HG03039 (cell line): ENCODE measurements at regions not wholly inside any gene's neighbourhood (a gene's known extent, or its start where the extent isn't known, plus 50 kb on each side); places are given as distances from the start of the nearest gene placed in this dataset.
"Not testable (repeated sequence)": the region's sequence is repeated elsewhere in the genome, so short reads cannot be mapped to it uniquely, and the experiment has no call there.

ENCODE experiments used
- ATAC-seq: cut with Tn5 transposase; IDR thresholded peaks from one replicate; pipeline ENCODE4 v1.9.1; 2021; ENCODE audit warnings: mild to moderate bottlenecking, moderate library complexity; ENCODE audit not compliant: unreplicated experiment

DNA sequence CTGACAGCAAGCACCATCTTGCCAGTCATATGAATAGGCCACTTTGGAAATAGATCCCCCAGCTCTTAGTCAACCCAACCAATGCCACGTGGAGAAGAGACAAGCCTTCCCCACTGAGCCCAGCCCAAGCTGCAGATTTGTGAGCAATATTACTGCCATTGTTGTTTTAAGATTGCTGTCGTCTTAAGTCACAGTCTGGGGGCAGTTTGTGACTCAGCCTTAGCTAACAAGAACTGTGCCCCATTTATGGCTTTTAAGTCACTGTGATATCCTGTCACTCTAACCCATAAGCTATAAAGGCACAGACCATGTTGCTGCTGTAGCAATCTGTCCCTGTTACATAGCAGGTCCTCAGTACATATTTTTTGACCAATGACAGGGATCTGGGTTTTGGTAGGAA lies 464.2 kb downstream of the MED13L start:
- ATAC-seq = no peak

DNA sequence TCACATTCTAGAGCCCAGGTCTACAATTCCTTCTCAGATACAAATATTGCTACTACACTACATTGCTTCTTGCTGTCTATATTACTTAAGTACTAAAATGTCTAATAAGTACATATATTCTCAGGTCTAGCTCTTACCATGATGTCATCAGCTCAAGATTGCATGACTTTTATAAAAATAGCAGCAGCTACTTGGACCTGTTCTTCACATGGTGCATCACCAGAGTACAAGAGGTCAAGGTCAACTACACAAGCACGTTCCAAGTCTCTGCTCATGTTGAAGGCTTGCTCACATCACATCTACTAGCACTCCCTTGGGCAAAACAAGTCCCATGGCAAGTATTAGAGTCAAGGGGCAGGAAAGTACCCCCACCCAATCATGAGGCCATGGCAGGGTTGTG lies 465.6 kb downstream of the MED13L start:
- ATAC-seq = no peak

DNA sequence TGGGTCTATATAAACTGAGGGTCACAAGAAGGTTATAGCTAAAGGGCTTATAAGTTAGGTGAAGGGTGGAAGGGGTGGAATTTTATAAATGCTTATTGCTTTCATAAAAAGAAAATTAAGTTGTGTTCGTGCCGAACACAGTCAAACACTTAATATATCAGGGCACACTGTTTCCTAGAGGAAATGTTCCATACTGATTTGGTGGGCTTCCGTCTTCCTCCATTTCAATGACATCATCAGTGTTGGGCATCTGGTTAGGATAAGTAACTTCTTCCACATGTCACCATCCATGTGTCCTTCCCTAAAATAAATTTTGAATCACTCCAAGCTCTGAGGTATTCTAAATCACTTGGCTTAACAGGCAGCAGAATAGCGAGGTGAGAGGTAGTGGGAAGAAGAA lies 466.4 kb downstream of the MED13L start:
- no peak for ATAC-seq

DNA sequence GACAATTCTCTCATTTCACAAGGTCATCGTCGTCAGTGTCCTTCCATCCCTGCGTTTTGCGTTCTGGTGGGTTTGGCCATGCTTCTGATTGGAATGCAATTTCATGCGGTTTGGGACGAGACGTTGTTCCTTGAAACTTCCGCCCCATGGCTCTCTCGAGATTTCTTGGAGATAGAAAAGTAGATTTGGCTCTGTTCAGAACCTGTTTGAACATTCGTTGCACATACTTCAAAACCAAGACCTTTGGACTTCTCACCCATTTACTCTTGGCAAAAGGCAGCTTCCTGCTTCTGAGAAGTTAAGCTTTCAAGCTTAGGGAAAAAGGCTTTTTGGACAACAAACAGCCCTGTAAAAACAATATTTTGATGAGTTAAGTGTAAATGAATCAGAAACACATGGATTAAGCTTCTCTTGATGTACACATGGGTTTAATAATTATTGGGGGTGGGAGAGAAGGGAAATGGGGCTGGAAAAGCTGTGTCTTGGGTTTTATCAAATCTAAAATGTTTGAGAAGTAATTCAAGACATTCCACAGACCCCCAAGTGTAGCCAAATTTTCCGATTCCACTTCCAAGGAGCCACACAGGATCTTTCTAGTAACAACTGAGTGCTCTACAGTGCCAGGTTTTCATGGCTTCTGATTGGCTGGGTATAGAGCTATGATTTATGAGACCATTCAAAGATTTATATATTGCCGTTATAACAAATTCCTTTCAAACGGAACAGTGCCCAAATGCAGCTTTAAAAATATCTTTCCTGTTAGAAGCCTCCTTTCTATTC lies 467.2 kb downstream of the MED13L start:
- no peak for ATAC-seq

DNA sequence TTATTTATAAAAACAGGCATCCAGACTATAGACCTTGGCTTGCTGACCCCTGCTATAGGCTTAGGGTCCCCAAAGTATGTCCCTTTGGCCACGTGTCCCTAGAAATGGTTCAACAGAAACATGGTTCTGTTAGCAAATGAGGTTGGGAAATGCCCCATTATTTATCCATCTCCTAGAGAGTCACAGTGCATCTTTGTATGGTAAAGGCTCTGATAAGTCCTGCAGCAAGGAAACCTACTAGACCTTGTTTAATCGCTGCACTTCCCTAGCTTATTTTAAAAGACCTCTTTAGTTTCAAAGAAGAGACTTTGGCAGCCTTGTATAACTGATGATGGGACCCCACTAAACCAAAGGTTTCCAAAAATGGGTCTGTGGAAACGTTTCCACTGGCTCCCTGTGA lies 471.5 kb downstream of the MED13L start:
- ATAC-seq = no peak

DNA sequence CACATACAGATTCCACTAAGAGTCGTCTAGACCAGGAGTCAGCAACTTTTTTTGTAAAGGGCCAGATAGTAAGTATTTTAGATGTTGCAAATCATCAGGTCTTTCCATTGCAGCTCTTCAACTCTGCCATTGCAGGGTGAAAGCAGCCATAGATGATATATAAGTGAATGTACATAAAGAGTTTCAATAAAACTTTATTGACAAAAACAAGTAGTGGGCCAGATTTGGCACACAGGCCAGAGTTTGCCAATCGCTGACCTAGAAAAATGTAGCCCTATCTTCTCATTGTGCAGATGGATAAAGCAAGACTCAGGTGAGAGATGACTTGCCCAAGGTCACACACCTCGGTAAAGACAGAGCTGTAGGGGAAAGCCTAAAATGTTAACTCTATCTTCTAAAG lies 474.7 kb downstream of the MED13L start:
- no peak for ATAC-seq

DNA sequence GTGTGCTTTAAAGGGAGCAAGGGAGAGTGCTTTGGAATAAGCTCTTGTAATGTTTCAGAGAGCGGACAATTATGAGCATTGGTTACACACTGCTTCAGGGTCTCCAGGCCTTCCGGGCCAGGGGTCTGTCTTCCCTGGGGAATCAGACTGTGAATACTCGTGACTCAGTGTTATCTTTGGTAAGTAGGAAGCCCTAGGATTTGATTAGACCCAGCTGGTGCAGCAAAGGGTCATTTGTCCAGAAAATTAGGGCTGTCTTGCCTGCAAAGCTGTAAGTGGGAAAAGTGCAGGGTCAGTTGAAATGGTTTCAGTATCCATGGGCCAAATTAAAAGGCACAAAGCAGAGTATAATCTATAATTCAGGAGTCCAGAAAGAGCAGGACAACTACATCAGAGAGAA lies 475.6 kb downstream of the MED13L start:
- no peak for ATAC-seq

DNA sequence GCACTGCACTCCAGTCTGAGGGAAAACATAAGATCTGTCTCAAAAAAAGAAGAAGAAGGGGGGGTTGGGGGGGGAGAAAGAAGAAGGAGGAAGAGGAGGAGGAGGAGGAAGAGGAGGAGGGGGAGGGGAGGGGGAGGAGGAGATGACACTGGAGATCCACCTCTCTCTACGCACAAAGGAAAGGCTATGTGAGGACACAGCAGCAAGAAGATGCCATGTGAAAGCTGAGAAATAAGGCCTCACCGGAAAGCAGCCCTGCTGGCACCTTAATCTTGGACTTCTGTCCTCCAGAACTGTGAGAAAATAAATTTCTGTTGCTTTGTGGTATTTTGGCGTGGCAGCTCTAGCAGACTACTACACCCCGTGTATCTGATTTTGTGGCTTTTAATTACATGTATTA lies 477.9 kb downstream of the MED13L start:
- no peak for ATAC-seq

DNA sequence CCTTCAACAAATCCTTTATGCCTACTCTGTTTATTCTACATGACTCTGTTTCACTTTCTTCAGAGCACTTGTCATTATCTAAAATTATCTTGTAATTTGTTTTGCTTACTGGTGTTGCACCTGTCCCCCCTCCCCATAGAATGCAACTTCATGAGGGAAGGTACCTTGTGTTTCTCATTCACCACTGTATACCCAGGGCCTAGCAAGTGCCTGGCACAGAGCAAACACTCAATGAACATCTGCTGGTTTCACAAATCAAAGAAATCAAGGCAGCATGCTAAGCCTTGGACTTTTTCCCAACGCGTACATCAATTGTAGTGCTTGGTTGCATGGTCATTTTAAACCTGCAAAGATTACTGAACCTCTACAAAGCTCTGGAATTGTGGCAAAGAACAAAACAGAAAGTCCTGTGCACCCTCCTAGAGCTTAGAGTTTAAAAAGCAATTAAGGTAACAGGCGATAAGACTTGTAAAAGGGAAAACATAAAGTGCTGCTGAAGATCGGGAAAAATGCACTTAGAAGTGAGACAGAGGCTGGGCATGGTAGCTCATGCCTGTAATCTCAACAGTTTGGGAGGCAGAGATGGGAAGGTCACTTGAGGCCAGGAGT lies 479.1 kb downstream of the MED13L start:
- ATAC-seq = no peak

DNA sequence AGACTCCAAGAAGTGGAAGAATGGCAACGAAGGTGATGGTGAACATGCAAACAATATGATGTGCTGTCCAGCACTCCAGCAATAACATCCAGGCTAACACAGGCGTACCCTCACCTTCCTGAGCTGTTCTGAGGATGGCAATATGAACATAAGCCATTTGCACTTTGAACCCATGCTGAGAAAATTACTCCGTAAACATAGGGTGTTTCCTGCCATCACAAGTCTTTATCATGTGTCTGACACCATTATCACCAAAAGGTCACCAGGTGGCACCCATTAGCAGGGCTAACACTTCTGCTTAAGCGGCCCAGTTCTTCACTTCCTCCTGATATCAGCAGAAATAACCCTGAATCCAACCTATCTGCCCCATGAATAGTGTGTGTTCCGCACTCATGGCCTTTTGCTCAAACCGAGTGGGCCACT lies 482.8 kb downstream of the MED13L start:
- no peak for ATAC-seq

DNA sequence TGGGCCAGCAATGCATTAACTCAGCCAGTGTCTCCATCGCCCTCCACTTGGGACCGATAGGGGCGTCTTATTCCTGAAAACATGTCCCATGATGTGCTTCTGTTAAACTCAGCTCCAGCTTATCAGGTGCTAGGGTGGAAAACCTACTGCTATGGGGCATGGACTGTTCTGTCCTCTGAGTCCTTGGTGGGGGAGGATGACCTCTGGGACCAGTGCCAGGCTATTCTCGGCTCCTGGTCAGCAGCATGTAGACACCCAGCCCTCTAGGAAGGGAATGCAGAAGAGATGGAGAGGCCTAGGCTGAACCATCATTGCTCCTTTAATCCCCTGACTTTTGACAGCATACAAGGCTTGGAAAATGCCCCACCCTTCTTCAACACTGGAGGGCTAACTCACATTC lies 486.2 kb downstream of the MED13L start:
- no peak for ATAC-seq

DNA sequence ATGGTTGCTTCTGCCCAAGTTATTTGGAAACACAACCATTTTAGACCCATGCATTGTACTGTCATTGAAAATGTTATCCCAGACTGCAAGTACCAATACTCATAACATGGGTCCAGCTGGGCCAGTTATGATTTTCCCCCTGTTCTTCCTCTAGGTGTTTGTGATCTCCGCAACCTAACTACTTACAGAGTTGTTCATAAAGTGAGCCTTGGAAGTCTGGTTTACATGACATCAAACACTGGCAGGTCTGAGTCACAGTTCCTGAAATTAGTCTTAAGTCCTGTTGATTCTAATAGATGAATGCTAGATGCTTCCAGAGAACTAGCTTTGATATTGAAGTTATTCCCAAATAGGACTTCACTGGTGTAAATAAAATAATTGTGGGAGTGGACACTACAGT lies 487.0 kb downstream of the MED13L start:
- ATAC-seq = no peak

DNA sequence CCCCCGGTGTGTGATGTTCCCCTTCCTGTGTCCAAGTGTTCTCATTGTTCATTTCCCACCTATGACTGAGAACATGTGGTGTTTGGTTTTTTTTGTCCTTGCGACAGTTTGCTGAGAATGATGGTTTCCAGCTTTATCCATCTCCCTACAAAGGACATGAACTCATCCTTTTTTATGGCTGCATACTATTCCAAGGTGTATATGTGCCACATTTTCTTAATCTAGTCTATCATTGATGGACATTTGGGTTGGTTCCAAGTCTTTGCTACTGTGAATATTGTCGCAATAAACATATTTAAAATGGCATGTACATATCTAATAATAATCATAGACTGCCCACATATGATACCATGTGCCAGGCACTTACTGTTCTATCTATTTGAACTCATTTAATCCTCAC lies 491.0 kb downstream of the MED13L start:
- ATAC-seq = not testable (repeated sequence)

DNA sequence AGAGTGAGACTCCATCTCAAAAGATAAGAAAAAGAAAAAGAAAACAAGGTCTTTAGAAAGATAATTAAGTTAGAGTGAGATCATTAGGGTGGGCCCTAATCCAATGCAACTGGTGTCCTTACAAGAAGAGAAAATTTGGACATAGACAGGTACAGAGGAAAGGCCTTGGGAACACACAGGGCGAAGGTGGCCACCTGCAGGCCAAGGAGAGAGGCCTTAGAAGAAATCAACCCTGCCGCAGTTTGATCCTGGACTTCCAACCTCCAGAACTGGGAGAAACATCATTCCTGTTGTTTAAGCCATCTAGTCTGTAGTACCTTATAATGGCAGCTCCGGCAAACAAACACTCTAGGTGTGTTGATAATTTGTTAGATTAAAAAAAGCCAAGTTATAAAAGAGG lies 491.9 kb downstream of the MED13L start:
- ATAC-seq = no peak

DNA sequence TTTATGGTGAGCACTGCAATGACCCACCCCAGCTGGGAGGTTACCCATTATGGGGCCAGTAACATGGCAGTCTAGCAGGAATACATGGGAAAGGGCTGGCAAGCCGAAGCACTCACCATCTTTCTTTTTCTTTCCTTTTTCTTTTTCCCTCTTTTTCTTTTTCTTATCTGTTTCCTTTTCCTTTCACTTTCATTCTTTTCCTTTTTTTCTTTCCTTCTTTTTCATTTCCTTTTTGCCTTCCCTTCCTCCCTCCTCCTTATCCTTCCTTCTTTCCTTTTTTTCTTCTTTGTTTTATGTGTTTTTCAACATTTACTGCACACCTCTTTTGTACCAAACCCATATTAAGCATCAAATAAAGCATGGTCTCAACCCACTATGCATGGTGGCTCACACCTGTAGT lies 501.1 kb downstream of the MED13L start:
- ATAC-seq = no peak

DNA sequence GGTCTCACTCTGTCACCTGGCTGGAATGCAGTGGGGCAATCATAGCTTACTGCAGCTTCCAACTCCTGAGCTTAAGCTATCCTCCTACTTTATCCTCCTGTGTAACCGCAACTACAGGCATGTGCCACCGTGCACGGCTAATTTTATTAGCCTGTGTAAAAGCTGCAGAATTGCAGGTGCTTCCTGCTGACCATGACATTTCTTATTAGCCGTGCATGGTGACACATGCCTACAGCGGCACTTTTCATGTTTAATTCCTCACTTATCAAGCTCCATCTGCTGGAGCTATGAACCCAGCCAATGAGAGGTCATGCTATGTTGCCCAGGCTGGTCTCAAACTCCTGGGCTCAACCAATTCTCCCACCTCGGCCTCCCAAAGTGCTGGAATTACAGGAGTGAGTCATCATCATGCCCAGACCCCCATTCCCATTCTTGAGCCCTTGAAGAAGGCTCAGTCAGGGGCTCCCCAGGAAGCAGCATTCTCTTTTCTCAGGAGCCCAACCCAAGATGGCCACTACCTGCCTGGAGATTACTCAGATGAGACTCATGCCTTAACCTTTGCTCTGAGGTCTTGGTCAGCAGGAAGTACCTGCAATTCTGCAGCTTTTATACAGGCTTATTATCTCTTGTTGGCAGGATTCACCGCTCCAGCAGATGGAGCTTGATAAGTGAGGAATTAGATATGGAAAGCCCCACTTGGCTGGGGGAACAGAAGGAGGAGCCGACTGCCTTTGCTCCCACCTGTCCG lies 503.2 kb downstream of the MED13L start:
- no peak for ATAC-seq

DNA sequence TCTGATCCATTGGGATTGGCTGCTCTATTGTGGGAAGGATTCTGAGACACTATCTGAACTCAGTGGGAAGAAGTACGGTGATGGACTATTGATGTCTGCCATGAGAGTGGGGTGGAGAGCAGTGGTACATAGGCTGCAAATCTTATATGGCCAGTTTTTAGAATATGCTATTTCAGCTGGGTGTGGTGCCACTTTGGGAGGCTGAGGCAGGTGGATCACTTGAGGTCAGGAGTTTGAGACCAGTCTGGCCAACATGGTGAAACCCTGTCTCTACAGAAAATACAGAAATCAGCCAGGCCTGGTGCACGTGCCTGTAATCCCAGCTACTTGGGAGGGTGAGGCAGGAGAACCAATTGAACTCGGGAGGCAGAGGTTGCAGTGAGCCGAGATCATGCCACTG lies 505.9 kb downstream of the MED13L start:
- no peak for ATAC-seq

DNA sequence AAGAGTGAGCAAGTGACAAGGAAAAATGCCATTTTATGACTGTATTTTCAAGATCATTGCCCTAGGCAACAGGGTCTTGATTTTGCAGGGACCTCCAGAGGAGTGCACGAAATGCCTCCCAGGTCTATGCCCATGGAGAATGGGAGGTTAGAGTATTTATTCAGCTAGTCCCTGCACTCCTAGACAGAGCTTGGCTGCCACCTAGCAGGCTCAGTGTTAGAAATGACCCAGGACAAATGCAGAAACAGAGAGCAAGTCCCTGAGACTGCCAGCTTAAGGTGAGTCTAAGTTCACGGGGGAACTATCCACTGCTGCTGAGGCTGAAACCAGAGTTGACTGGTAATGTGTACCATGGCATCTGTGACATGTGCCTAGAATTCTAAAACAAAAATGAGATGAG lies 506.4 kb downstream of the MED13L start:
- ATAC-seq = no peak

DNA sequence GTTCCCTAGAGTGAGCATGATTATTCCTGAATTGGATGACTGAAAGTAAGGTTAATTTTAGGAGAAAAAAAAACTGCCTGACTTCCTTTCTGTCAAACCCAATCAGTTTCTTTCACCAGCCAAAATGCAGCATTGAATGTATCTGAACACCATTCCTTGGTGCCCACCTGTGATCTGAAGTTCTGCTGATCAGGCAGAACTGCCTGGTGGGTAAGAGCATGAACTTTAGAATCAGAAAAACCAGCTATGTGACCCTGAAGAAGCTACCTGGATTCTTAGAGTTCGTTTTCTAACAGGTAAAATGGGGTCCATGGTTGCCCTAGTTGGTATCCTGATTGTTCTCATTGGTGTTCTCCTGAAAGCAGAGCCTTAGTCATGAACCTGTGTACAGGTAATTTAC lies 506.9 kb downstream of the MED13L start:
- no peak for ATAC-seq

DNA sequence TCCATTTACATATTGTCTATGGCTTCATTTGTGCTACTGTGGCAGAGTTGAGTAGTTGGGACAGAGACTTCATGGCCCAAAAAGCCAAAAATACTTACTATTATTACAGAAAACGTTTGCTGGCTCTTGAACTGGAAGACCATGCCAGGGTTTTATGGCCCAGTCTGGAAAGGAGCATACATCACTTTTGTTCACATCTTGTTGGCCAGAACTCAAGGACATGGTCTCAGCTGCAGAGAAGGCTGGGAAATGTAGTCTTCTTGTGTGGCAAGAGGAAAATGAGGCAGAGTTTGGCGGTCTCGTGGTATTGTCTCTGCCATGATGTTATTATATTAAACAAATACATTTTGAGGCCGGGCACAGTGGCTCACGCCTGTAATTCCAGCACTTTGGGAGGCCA lies 509.6 kb downstream of the MED13L start:
- no peak for ATAC-seq

DNA sequence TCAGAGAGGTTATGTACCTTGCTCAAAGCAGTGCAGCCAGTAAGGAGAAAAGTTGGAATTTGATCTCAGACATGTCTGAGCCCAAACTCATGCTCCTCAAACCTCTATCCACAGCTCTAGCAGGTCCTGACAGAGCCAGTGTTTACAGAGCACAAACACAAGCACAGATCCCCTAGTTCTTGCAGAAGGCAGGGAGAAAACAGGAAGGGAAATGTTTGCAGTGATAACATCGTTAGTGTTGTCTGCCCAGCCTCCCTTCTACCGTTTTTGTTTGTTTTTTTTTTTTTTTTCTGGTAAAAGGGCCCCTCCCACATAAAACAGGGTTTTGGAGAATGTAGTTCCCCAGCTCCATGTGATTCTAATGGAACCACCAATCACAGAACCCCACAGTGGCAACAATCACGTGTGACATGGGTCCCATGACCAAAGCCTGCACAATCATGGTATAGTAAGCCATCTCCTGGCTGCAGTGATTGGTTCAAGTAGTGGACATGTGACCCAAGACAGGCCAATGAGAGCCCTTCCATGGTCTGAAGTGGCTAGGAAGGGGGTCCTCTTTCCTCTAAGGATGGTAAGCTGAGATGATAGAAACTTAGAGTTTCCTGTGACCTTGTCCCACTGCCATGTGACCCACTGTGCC lies 513.4 kb downstream of the MED13L start:
- ATAC-seq = no peak

DNA sequence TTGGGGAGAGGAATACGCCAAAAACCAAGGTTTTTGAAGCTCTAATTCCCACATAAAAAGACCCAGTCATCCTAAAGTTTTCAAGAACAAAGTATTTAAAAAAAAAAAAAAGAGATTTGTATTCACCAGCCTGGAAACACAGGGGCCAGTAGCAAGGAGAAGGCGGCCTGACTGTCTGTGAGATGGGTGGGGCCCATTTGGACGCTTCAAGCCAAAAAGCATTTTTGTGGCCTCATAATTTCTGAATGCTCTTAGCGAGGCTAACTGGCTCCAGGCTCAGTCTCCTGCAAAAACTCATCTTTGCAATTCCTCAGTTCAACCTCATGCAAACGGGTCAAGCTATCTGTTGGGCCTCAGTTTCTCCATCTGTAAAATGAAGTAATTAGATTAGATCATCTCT lies 514.1 kb downstream of the MED13L start:
- no peak for ATAC-seq
